ENCODE measurements at regions not wholly inside any gene's neighbourhood (a gene's known extent, or its start where the extent isn't known, plus 50 kb on each side); places are given as distances from the start of the nearest gene placed in this dataset.

DNA sequence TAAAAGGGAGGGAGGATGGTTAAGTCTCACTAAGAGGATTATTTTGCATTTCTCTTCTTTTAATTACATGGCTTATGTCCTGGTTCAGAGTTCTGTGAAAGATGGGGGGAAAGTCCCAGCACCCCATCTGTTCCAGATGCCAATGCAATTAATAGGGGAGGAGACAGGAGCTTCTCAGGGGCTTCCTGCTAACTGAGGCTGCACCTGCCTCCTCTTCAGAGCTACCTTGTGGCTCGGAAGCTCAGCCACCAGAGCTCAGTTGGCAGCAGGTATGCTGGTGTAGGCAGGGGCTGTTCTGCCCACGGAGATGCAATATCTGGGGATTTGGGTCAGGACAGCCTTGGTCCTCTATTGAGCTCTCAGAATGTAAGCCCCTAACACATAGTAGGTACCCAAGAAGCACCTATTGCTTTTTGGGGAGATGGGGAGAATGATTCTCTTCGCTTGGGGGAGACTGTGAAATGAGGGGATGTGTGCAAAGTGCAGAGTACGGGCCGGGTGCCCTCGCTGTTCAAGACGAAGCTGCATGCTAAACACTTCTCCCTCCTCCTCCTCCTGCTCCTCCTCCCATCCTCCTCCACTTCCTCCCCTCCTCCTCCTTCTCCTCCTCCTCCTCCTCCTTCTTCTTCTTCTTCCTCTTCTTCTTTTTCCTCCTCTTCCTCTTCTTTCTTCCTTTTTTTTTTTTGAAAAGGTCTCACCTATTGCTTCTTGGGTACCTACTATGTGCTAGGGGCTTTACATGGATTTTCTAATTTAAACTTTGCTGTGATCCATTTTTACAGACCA lies 279.0 kb downstream of the PTPRU start:
- H3K9me3 ChIP-seq: no peaks in the 10 kb centered on the region
- CTCF ChIA-PET: interaction anchor here (1.5 kb wide), 1 partner anchor 596 kb away, joined by 5 read pairs; no protein-coding TSS in a partner anchor
- no peak for ATAC-seq
- FAIRE-seq: no peak
- no peak for TF ChIP-seq RFX5 (IDR thresholded peaks at IDR 0.05)
- TF ChIP-seq SREBF2 (IDR thresholded peaks at IDR 0.05): no peak
- no peak for TF ChIP-seq HMGXB4 (CRISPR knock-in tag; IDR thresholded peaks at IDR 0.05; ENCODE audit: borderline replicate concordance)
- no peak for TF ChIP-seq ESRRA (IDR thresholded peaks at IDR 0.05; ENCODE audit: borderline replicate concordance, low read length)
- no peak for TF ChIP-seq USF2 (IDR thresholded peaks at IDR 0.05)
- no peak for TF ChIP-seq RCOR1 (IDR thresholded peaks at IDR 0.05; ENCODE audit: low read depth, low read length)
- TF ChIP-seq HOXB13 (CRISPR knock-in tag; IDR thresholded peaks at IDR 0.05; ENCODE audit: low read depth): no peak
- TF ChIP-seq, protein P1, sequence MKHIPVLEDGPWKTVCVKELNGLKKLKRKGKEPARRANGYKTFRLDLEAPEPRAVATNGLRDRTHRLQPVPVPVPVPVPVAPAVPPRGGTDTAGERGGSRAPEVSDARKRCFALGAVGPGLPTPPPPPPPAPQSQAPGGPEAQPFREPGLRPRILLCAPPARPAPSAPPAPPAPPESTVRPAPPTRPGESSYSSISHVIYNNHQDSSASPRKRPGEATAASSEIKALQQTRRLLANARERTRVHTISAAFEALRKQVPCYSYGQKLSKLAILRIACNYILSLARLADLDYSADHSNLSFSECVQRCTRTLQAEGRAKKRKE (CRISPR knock-in tag; IDR thresholded peaks at IDR 0.05; ENCODE audit: low read depth): no peak
- TF ChIP-seq ZNF302 (CRISPR knock-in tag; IDR thresholded peaks at IDR 0.05): no peak
- no peak for TF ChIP-seq ZSCAN20 (CRISPR knock-in tag; IDR thresholded peaks at IDR 0.05)
- no peak for TF ChIP-seq MAZ (IDR thresholded peaks at IDR 0.05; ENCODE audit: borderline replicate concordance, low read depth, low read length)
- no peak for TF ChIP-seq PHF8 (IDR thresholded peaks at IDR 0.05; ENCODE audit: borderline replicate concordance, low read depth)
- no peak for TF ChIP-seq GATA3 (IDR thresholded peaks at IDR 0.05; ENCODE audit: borderline replicate concordance)
- TF ChIP-seq MAFK (IDR thresholded peaks at IDR 0.05; ENCODE audit: partially characterized antibody): no peak
- no peak for TF ChIP-seq KDM1A (IDR thresholded peaks at IDR 0.05; ENCODE audit: low read depth)
- TF ChIP-seq CBX8 (IDR thresholded peaks at IDR 0.05): no peak
- H3K4me1 ChIP-seq: no peaks in the 10 kb centered on the region
- H3K27ac ChIP-seq: no peak overlapping the region
- H3K4me3 ChIP-seq: no peak overlapping the region
- under 1% methylated on average over 7 of the region's 7 CpGs for WGBS (ENCODE audit: missing lambda C conversion rate)
- no peak overlapping the region for H3K4me2 ChIP-seq
- DNase-seq (ENCODE audit: low read depth in 1 of 2, low spot score in 1 of 2): no peak
- POLR2A ChIA-PET: no interaction called here

- 11% methylated on average over 14 of the region's 18 CpGs for WGBS (ENCODE audit: missing lambda C conversion rate)
- no peaks in the 10 kb centered on the region for H3K9me3 ChIP-seq
- H3K4me1 ChIP-seq: no peaks in the 10 kb centered on the region
- CTCF ChIA-PET: interaction anchor here (1.5 kb wide), 1 partner anchor 597 kb away, joined by 5 read pairs; no protein-coding TSS in a partner anchor
- ATAC-seq: no peak
- TF ChIP-seq, protein P1 (CRISPR knock-in tag; IDR thresholded peaks at IDR 0.05; ENCODE audit: low read depth): no peak
- no peak for TF ChIP-seq NPAS2 (CRISPR knock-in tag; IDR thresholded peaks at IDR 0.05; ENCODE audit: borderline replicate concordance)
- TF ChIP-seq, protein P2, sequence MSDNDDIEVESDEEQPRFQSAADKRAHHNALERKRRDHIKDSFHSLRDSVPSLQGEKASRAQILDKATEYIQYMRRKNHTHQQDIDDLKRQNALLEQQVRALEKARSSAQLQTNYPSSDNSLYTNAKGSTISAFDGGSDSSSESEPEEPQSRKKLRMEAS (IDR thresholded peaks at IDR 0.05): no peak
- no peak for TF ChIP-seq CHD4 (IDR thresholded peaks at IDR 0.05; ENCODE audit: borderline replicate concordance)
- TF ChIP-seq, protein P3, sequence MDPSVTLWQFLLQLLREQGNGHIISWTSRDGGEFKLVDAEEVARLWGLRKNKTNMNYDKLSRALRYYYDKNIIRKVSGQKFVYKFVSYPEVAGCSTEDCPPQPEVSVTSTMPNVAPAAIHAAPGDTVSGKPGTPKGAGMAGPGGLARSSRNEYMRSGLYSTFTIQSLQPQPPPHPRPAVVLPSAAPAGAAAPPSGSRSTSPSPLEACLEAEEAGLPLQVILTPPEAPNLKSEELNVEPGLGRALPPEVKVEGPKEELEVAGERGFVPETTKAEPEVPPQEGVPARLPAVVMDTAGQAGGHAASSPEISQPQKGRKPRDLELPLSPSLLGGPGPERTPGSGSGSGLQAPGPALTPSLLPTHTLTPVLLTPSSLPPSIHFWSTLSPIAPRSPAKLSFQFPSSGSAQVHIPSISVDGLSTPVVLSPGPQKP (IDR thresholded peaks at IDR 0.05; ENCODE audit: low read depth, low read length): no peak
- TF ChIP-seq SMC3 (IDR thresholded peaks at IDR 0.05): no peak
- no peak for TF ChIP-seq ESRRA (IDR thresholded peaks at IDR 0.05; ENCODE audit: borderline replicate concordance, low read length)
- no peak for TF ChIP-seq PHF8 (IDR thresholded peaks at IDR 0.05; ENCODE audit: borderline replicate concordance, low read depth)
- no peak for TF ChIP-seq HEYL (CRISPR knock-in tag; IDR thresholded peaks at IDR 0.05)
- TF ChIP-seq RNF2 (IDR thresholded peaks at IDR 0.05; ENCODE audit: borderline replicate concordance, low read depth): no peak
- TF ChIP-seq BHLHE40 (IDR thresholded peaks at IDR 0.05; ENCODE audit: low read depth, low read length): no peak
- no peak for TF ChIP-seq EHMT2 (IDR thresholded peaks at IDR 0.05; ENCODE audit: low read depth)
- no peak for TF ChIP-seq RAD21 (conservative IDR thresholded peaks at IDR 0.05 in 1 of 2, IDR thresholded peaks at IDR 0.05 in 1 of 2)
- TF ChIP-seq JUNB (IDR thresholded peaks at IDR 0.05): no peak
- no peak for TF ChIP-seq JUN (IDR thresholded peaks at IDR 0.05)
- no peak for TF ChIP-seq KDM5A (IDR thresholded peaks at IDR 0.05)
- TF ChIP-seq ZC3H11A (IDR thresholded peaks at IDR 0.05): no peak
- DNase-seq (ENCODE audit: low read depth in 1 of 2, low spot score in 1 of 2): no peak
- FAIRE-seq: no peak
- H3K4me2 ChIP-seq: no peak overlapping the region
- no peak overlapping the region for H3K4me3 ChIP-seq
- POLR2A ChIA-PET: no interaction called here
- H3K27ac ChIP-seq: no peak overlapping the region
These were observed 278.2 kb downstream of the PTPRU start for GRCh38 chr1:29514361-29515169.
